Ishikawa (cell line): ENCODE measurements at regions not wholly inside any gene's neighbourhood (a gene's known extent, or its start where the extent isn't known, plus 50 kb on each side); places are given as distances from the start of the nearest gene placed in this dataset.

ENCODE experiments used
- CEBPB ChIP-seq: IDR thresholded peaks from 2 replicates; pipeline ENCODE4 v1.6.1; 2012
- EGR1 ChIP-seq: IDR thresholded peaks from 2 replicates; pipeline ENCODE4 v1.6.1; 2012
- EP300 ChIP-seq: IDR thresholded peaks from 2 replicates; pipeline ENCODE4 v1.6.1; 2012; ENCODE audit warnings: borderline replicate concordance
- FOXM1 ChIP-seq: IDR thresholded peaks from 2 replicates; pipeline ENCODE4 v1.6.1; 2012; ENCODE audit warnings: low read depth, borderline replicate concordance
- MAX ChIP-seq: IDR thresholded peaks from 2 replicates; pipeline ENCODE4 v1.6.1; 2012
- RAD21 ChIP-seq: IDR thresholded peaks from 2 replicates; pipeline ENCODE4 v1.6.1; 2012; ENCODE audit warnings: low read depth
- TAF1 ChIP-seq: IDR thresholded peaks from 2 replicates; pipeline ENCODE4 v1.6.1; 2012; ENCODE audit warnings: low read depth, mild to moderate bottlenecking
- TCF12 ChIP-seq: IDR thresholded peaks from 2 replicates; pipeline ENCODE4 v1.6.1; 2012; ENCODE audit warnings: low read depth
- TEAD4 ChIP-seq: IDR thresholded peaks from 2 replicates; pipeline ENCODE4 v1.6.1; 2012
- YY1 ChIP-seq: IDR thresholded peaks from 2 replicates; pipeline ENCODE4 v1.6.1; 2012; ENCODE audit warnings: low read depth
- TF ChIP-seq, protein P1 (sequence below): IDR thresholded peaks from 2 replicates; pipeline ENCODE4 v1.6.1; 2012; ENCODE audit warnings: low read depth, mild to moderate bottlenecking

DNA sequence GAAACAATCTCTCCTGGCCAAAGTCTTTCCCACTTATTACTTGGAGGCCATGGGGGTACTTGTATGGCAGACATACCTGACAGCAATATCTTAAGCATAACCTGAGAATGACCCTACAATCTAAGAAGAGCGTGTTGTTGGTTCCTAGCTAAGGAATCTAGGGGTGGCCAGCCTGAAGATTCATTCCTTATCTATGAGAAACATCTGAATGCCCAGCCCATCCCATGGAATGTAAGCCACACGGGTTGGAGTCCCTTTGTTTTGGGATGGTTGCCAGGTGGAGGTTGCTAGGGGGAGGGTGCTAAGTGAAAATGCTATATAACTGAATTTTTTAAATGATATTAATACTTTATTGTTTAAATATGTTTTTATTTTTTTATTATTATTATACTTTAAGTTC is 725.0 kb downstream of the ETS1 start:
- TF ChIP-seq TCF12 = no peak
- TF ChIP-seq RAD21 = no peak
- TF ChIP-seq EP300 = no peak
- no peak for TF ChIP-seq MAX
- TF ChIP-seq FOXM1 = no peak
- TF ChIP-seq YY1 = no peak
- TF ChIP-seq, protein P1, sequence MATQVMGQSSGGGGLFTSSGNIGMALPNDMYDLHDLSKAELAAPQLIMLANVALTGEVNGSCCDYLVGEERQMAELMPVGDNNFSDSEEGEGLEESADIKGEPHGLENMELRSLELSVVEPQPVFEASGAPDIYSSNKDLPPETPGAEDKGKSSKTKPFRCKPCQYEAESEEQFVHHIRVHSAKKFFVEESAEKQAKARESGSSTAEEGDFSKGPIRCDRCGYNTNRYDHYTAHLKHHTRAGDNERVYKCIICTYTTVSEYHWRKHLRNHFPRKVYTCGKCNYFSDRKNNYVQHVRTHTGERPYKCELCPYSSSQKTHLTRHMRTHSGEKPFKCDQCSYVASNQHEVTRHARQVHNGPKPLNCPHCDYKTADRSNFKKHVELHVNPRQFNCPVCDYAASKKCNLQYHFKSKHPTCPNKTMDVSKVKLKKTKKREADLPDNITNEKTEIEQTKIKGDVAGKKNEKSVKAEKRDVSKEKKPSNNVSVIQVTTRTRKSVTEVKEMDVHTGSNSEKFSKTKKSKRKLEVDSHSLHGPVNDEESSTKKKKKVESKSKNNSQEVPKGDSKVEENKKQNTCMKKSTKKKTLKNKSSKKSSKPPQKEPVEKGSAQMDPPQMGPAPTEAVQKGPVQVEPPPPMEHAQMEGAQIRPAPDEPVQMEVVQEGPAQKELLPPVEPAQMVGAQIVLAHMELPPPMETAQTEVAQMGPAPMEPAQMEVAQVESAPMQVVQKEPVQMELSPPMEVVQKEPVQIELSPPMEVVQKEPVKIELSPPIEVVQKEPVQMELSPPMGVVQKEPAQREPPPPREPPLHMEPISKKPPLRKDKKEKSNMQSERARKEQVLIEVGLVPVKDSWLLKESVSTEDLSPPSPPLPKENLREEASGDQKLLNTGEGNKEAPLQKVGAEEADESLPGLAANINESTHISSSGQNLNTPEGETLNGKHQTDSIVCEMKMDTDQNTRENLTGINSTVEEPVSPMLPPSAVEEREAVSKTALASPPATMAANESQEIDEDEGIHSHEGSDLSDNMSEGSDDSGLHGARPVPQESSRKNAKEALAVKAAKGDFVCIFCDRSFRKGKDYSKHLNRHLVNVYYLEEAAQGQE = no peak
- no peak for TF ChIP-seq EGR1
- no peak for TF ChIP-seq CEBPB
- TF ChIP-seq TEAD4 = no peak
- no peak for TF ChIP-seq TAF1
